SU-DHL-6 (cell line): ENCODE measurements at regions not wholly inside any gene's neighbourhood (a gene's known extent, or its start where the extent isn't known, plus 50 kb on each side); places are given as distances from the start of the nearest gene placed in this dataset.

ENCODE experiments used
- CTCF ChIP-seq: fragments of 200-600 bp; sonication (generic); IDR thresholded peaks from one replicate; pipeline ENCODE4 v1.5.1; 2017; ENCODE audit warnings: antibody characterized with exemption, mild to moderate bottlenecking, low read length, moderate library complexity; ENCODE audit not compliant: insufficient read depth, poor library complexity, severe bottlenecking
- EZH2phosphoT487 ChIP-seq: fragments of 200-600 bp; sonication (generic), shearing (Covaris generic); conservative IDR thresholded peaks from 2 replicates; pipeline ENCODE4 v1.6.1; 2018; ENCODE audit warnings: mild to moderate bottlenecking, antibody characterized with exemption, low read length, moderate library complexity, mixed read lengths

- TF ChIP-seq CTCF (no peak), EZH2phosphoT487 (no peak)
Observed at GRCh38 chr4:12573716-12574115, 910.4 kb downstream of the RAB28 start.
